Spleen (tissue), 11 donors: ENCODE measurements at regions not wholly inside any gene's neighbourhood (a gene's known extent, or its start where the extent isn't known, plus 50 kb on each side); places are given as distances from the start of the nearest gene placed in this dataset.

Source experiments
- DNase-seq: peaks from one replicate; pipeline ENCODE4 v3.0.0-alpha.2; 2020
- H3K27ac ChIP-seq, 8 donors: fragments of 200-600 bp; sonication (generic) in 7 of 8; 1 replicate in 4 of 8; 2 replicates in 4 of 8; pipeline versions ENCODE4 v1.5.0 to v1.8.0; 2016 to 2021; ENCODE audit warnings: inconsistent platforms in 4 of 8, mild to moderate bottlenecking in 4 of 8, moderate library complexity in 1 of 8
- H3K27me3 ChIP-seq, 7 donors: fragments of 200-600 bp; sonication (generic) in 6 of 7; replicated peaks in 1 of 7; 1 replicate in 4 of 7; 2 replicates in 3 of 7; pipeline versions ENCODE4 v1.5.0 to v1.8.0; 2016 to 2021; ENCODE audit warnings: inconsistent platforms in 3 of 7, mild to moderate bottlenecking in 1 of 7
- H3K36me3 ChIP-seq, 6 donors: fragments of 200-600 bp; sonication (generic) in 5 of 6; 1 replicate in 4 of 6; 2 replicates in 2 of 6; pipeline versions ENCODE4 v1.5.0 to v1.8.0; 2016 to 2021; ENCODE audit warnings: inconsistent platforms in 2 of 6
- H3K4me1 ChIP-seq, 6 donors: fragments of 200-600 bp; sonication (generic) in 5 of 6; 1 replicate in 3 of 6; 2 replicates in 3 of 6; pipeline versions ENCODE4 v1.5.0 to v1.8.0; 2016 to 2021; ENCODE audit warnings: inconsistent platforms in 3 of 6
- H3K4me3 ChIP-seq, 8 donors: fragments of 200-600 bp; sonication (generic) in 7 of 8; 1 replicate in 4 of 8; 2 replicates in 4 of 8; pipeline versions ENCODE4 v1.5.0 to v1.8.0; 2016 to 2021; ENCODE audit warnings: inconsistent platforms in 4 of 8, mild to moderate bottlenecking in 4 of 8, moderate library complexity in 2 of 8
- H3K9me3 ChIP-seq, 8 donors: fragments of 200-600 bp; sonication (generic) in 7 of 8; 1 replicate in 4 of 8; 2 replicates in 4 of 8; pipeline versions ENCODE4 v1.5.0 to v1.8.0; 2016 to 2021; ENCODE audit warnings: inconsistent platforms in 4 of 8
- CTCF ChIP-seq, 11 experiments: fragments of 200-600 bp in 7 of 11; fragments of 450-650 bp in 4 of 11; sonication (generic) in 4 of 11; IDR thresholded peaks in 8 of 11; conservative IDR thresholded peaks in 3 of 11; 1 replicate in 7 of 11; 2 replicates in 4 of 11; pipeline versions ENCODE4 v1.4.0 to v1.8.0; 2016 to 2021; ENCODE audit warnings: antibody characterized with exemption in 11 of 11, inconsistent platforms in 4 of 11, mild to moderate bottlenecking in 1 of 11
- POLR2A ChIP-seq, 3 donors: fragments of 450-650 bp; IDR thresholded peaks; one replicate each; pipeline ENCODE4 v1.5.1; 2017; ENCODE audit warnings: antibody characterized with exemption in 3 of 3, mild to moderate bottlenecking in 1 of 3
- POLR2AphosphoS5 ChIP-seq, 3 donors: sonication (generic); formaldehyde crosslinking; IDR thresholded peaks; one replicate each; pipeline ENCODE4 v1.5.1; 2017; ENCODE audit warnings: antibody characterized with exemption in 3 of 3
- WGBS, 5 donors: extraction: QIAGEN DNeasy Blood & Tissue Kit in 3 of 5; methylation state at CpG; one replicate each; pipeline versions ENCODE4 v1.1.5 to v1.1.7; 2013 to 2018; 5-methylcytosine and 5-hydroxymethylcytosine counted together
- intact Hi-C: fragments of 100-400 bp; cut with DNase I; formaldehyde crosslinking; loops from one replicate; pipeline ENCODE4 v1.15.0; 2023; ENCODE audit warnings: low total_unique reads
- donor health status: healthy with polysubstance abuse.
- donor health status: DM: no; HTN: no; CAD: no; lungs with moderate emphysema.
- donor health status: DM: no; HTN: no; CAD: no.
- donor health status: Bipolar disorder and iron deficiency.
- donor health status: healthy.
- donor health status: DM: no; HTN: no; CAD: no.
- donor health status: DM: yes; HTN: yes; CAD: no.

GRCh38 chr2:65583061-65583460 lies 150.7 kb upstream of the SPRED2 start:
- H3K36me3 ChIP-seq, result no peaks in the 10 kb centered on the region
- TF ChIP-seq POLR2A (IDR thresholded peaks at IDR 0.05) (no peak), CTCF (IDR thresholded peaks at IDR 0.05 in 8 of 11, conservative IDR thresholded peaks at IDR 0.05 in 3 of 11) (no peak), POLR2AphosphoS5 (IDR thresholded peaks at IDR 0.05) (no peak)
- H3K27ac ChIP-seq, result no peak overlapping the region
- no peaks in the 10 kb centered on the region for H3K27me3 ChIP-seq
- intact Hi-C loops, result no loop called here
- 77 to 85% (median 84%) methylated on average over 11 of the region's 11 CpGs for WGBS, 5 donors
- no peak overlapping the region for H3K4me3 ChIP-seq
- peak; percentile 45 for DNase-seq
- no peaks in the 10 kb centered on the region for H3K4me1 ChIP-seq
- H3K9me3 ChIP-seq, result no peaks in the 10 kb centered on the region

GRCh38 chr2:65582364-65582763 lies 150.0 kb upstream of the SPRED2 start:
- no peaks in the 10 kb centered on the region for H3K27me3 ChIP-seq
- H3K27ac ChIP-seq, result no peak overlapping the region
- no peak for DNase-seq
- no peak for TF ChIP-seq CTCF (IDR thresholded peaks at IDR 0.05 in 8 of 11, conservative IDR thresholded peaks at IDR 0.05 in 3 of 11)
- no peak for TF ChIP-seq POLR2A (IDR thresholded peaks at IDR 0.05)
- TF ChIP-seq POLR2AphosphoS5 (IDR thresholded peaks at IDR 0.05), result no peak
- intact Hi-C loops, result no loop called here
- no peaks in the 10 kb centered on the region for H3K36me3 ChIP-seq
- 82 to 97% (median 92%) methylated on average over 5 of the region's 5 CpGs for WGBS, 5 donors
- no peaks in the 10 kb centered on the region for H3K9me3 ChIP-seq
- no peak overlapping the region for H3K4me3 ChIP-seq
- H3K4me1 ChIP-seq, result no peaks in the 10 kb centered on the region

- Histone ChIP-seq H3K4me1 (no peaks in the 10 kb centered on the region), H3K9me3 (no peaks in the 10 kb centered on the region), H3K27ac (no peak overlapping the region), H3K27me3 (no peaks in the 10 kb centered on the region), H3K4me3 (no peak overlapping the region), H3K36me3 (no peaks in the 10 kb centered on the region)
- TF ChIP-seq POLR2A (IDR thresholded peaks at IDR 0.05) (no peak), POLR2AphosphoS5 (IDR thresholded peaks at IDR 0.05) (no peak), CTCF (IDR thresholded peaks at IDR 0.05 in 8 of 11, conservative IDR thresholded peaks at IDR 0.05 in 3 of 11) (no peak)
- no peak for DNase-seq
- 46 to 65% (median 61%) methylated on average over 6 of the region's 6 CpGs for WGBS, 5 donors
- intact Hi-C loops, result no loop called here
Observed at GRCh38 chr2:65580824-65581223, 148.4 kb upstream of the SPRED2 start.

- Histone ChIP-seq H3K4me1 (peaks cover 0 to 6% (median 0%) of the 10 kb centered on the region in 6 donors), H3K27ac (no peak overlapping the region), H3K36me3 (no peaks in the 10 kb centered on the region), H3K4me3 (no peak overlapping the region), H3K9me3 (no peaks in the 10 kb centered on the region), H3K27me3 (no peaks in the 10 kb centered on the region)
- WGBS, 5 donors, result 79 to 87% (median 85%) methylated on average over 8 to 10 of the region's 10 CpGs
- intact Hi-C loops, result no loop called here
- peak; percentile 63 for DNase-seq
- TF ChIP-seq CTCF (IDR thresholded peaks at IDR 0.05 in 8 of 11, conservative IDR thresholded peaks at IDR 0.05 in 3 of 11), result no peak
- TF ChIP-seq POLR2AphosphoS5 (IDR thresholded peaks at IDR 0.05), result no peak
- no peak for TF ChIP-seq POLR2A (IDR thresholded peaks at IDR 0.05)
Observed at GRCh38 chr2:65579506-65580235, 147.3 kb upstream of the SPRED2 start.
